ENCODE measurements at regions not wholly inside any gene's neighbourhood (a gene's known extent, or its start where the extent isn't known, plus 50 kb on each side); places are given as distances from the start of the nearest gene placed in this dataset.

DNA sequence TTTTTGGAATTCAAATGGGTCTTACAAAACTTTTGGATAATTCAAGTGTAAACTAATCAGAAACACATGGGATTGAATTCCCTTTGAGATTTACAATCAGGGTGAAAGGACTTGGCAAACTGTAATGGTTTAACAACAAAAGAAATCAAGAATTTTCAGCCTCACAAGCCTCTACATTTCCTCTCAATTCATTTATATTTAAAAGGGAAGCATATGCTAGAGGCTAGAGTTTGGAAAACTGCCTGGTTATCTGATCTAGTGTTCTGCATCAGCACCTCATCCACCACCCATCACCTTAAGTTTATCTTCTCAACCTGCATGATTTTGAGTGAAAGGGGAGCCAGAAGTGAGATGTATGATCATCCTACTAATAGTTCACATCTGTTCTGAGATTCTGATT lies 120.7 kb downstream of the TES start (continued):
- TF ChIP-seq, protein P1, sequence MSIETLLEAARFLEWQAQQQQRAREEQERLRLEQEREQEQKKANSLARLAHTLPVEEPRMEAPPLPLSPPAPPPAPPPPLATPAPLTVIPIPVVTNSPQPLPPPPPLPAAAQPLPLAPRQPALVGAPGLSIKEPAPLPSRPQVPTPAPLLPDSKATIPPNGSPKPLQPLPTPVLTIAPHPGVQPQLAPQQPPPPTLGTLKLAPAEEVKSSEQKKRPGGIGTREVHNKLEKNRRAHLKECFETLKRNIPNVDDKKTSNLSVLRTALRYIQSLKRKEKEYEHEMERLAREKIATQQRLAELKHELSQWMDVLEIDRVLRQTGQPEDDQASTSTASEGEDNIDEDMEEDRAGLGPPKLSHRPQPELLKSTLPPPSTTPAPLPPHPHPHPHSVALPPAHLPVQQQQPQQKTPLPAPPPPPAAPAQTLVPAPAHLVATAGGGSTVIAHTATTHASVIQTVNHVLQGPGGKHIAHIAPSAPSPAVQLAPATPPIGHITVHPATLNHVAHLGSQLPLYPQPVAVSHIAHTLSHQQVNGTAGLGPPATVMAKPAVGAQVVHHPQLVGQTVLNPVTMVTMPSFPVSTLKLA (conservative IDR thresholded peaks at IDR 0.05) = no peak
- no peak for TF ChIP-seq TRIM28 (IDR thresholded peaks at IDR 0.05)
- TF ChIP-seq, protein P2, sequence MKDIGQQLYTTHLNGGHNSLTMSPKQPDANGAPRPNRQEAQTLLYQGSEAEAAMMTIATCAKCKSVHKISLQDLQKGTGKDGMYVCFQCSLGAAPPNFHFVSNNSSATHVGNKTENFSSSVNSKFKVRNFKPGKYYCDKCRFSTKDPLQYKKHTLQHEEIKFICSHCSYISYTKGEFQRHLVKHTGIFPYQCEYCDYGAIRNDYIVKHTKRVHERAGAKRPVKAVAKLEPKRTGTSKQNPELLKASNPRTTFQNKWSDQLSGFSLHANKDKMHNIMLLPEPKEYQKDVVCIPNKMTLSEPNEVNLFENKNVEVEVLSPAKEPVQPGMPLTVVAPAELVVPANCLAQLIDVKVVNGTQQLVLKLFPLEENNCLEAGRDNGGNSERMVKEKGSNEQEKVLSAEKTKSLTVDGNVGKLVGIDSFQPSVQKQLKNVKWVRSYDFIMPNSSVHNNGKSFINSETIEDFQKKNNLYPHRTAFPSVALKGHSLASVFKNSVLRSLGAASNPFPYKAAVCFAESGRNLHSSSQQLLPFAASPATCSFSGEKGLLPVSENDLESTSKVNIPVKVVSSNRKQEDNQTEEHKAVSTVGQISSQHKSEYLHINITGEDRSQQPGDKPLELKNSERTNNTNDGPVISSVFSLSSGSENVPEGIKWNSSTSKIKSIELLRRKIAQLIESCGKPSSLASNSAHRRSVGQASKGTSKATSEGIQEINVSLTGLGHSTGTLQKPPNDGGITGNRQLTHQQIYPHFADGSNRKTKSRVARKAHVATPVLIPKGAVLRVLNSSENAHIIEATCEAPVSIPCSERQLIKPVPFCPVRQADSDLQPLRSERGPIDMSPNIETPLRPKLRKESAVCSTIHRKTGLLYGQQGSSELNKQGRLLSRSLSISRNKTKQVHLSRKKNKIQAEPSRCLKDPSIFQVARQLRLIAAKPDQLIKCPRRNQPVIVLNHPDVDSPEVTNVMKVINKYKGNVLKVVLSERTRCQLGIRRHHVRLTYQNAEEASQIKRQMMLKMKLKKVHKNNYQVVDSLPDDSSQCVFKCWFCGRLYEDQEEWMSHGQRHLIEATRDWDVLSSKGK (CRISPR knock-in tag; IDR thresholded peaks at IDR 0.05) = no peak
- TF ChIP-seq, protein P3, sequence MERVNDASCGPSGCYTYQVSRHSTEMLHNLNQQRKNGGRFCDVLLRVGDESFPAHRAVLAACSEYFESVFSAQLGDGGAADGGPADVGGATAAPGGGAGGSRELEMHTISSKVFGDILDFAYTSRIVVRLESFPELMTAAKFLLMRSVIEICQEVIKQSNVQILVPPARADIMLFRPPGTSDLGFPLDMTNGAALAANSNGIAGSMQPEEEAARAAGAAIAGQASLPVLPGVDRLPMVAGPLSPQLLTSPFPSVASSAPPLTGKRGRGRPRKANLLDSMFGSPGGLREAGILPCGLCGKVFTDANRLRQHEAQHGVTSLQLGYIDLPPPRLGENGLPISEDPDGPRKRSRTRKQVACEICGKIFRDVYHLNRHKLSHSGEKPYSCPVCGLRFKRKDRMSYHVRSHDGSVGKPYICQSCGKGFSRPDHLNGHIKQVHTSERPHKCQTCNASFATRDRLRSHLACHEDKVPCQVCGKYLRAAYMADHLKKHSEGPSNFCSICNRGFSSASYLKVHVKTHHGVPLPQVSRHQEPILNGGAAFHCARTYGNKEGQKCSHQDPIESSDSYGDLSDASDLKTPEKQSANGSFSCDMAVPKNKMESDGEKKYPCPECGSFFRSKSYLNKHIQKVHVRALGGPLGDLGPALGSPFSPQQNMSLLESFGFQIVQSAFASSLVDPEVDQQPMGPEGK (CRISPR knock-in tag; IDR thresholded peaks at IDR 0.05; ENCODE audit: borderline replicate concordance) = no peak
- no peak for TF ChIP-seq ASH1L (IDR thresholded peaks at IDR 0.05; ENCODE audit: borderline replicate concordance, low read depth, partially characterized antibody)

Measured in K562 (cell line).